Skin of body (tissue), 1 donor: ENCODE measurements at regions not wholly inside any gene's neighbourhood (a gene's known extent, or its start where the extent isn't known, plus 50 kb on each side); places are given as distances from the start of the nearest gene placed in this dataset.

ENCODE experiments used
- DNase-seq: peaks from one replicate; lab custom pipeline; 2025; lab: John Stamatoyannopoulos, UW

GRCh38 chr2:239462671-239463506 lies 62.1 kb upstream of the HDAC4 start:
- no peak for DNase-seq

- DNase-seq, result no peak
Measured at GRCh38 chr2:239462191-239462515, 61.3 kb upstream of the HDAC4 start.

- no peak for DNase-seq
Measured at GRCh38 chr2:239461291-239462190, 60.7 kb upstream of the HDAC4 start.

- DNase-seq, result no peak
Measured at GRCh38 chr2:239460780-239461179, 60.0 kb upstream of the HDAC4 start.

GRCh38 chr2:239459606-239460005 lies 58.8 kb upstream of the HDAC4 start:
- no peak for DNase-seq

GRCh38 chr2:239459056-239459455 lies 58.2 kb upstream of the HDAC4 start:
- DNase-seq, result no peak

- DNase-seq, result no peak
Measured at GRCh38 chr2:239457586-239458445, 57.0 kb upstream of the HDAC4 start.

- DNase-seq, result no peak
Measured at GRCh38 chr2:239456940-239457339, 56.1 kb upstream of the HDAC4 start.

GRCh38 chr2:239455436-239456203 lies 54.8 kb upstream of the HDAC4 start:
- DNase-seq, result no peak

GRCh38 chr2:239454507-239454906 lies 53.7 kb upstream of the HDAC4 start:
- DNase-seq, result no peak
